RWPE1 (cell line): ENCODE measurements at regions not wholly inside any gene's neighbourhood (a gene's known extent, or its start where the extent isn't known, plus 50 kb on each side); places are given as distances from the start of the nearest gene placed in this dataset.

Source experiments
- CTCF ChIA-PET: fragments of 350-600 bp; sonication (Branson Sonifier 250); formaldehyde crosslinking; extraction: SDS; loops from one replicate; lab custom pipeline; 2021; lab: Yijun Ruan, JAX
- POLR2A ChIA-PET: fragments of 400-600 bp; formaldehyde crosslinking; extraction: SDS; loops from one replicate; lab custom pipeline; 2020; ENCODE audit warnings: antibody characterized with exemption; ENCODE audit not compliant: low non-redundant PET; lab: Yijun Ruan, JAX
- DNase-seq: peaks from one replicate; pipeline ENCODE4 v3.0.0; 2012; ENCODE audit warnings: low spot score
- H3K27ac ChIP-seq: fragments of 450-650 bp; 2 replicates; pipeline ENCODE4 v1.5.1; 2017
- CTCF ChIP-seq: fragments of 450-650 bp; conservative IDR thresholded peaks from 2 replicates; pipeline ENCODE4 v1.5.1; 2017; ENCODE audit warnings: low read depth, mild to moderate bottlenecking

- TF ChIP-seq CTCF: no peak
- DNase-seq: no peak
- no peak overlapping the region for H3K27ac ChIP-seq
- CTCF ChIA-PET: interaction anchor here (0.7 kb wide), 1 partner anchor 166 kb away, joined by 3 read pairs; no protein-coding TSS in a partner anchor
- POLR2A ChIA-PET: no interaction called here
Measured at GRCh38 chr4:153045111-153045982, 109.2 kb downstream of the FHDC1 start.

- ChIA-PET POLR2A (no interaction called here), CTCF (interaction anchor here (0.7 kb wide), 1 partner anchor 24 kb away, joined by 3 read pairs; no protein-coding TSS in a partner anchor)
- DNase-seq: no peak
- no peak overlapping the region for H3K27ac ChIP-seq
- TF ChIP-seq CTCF: no peak
Measured at GRCh38 chr4:153058671-153059060, 122.5 kb downstream of the FHDC1 start.

GRCh38 chr4:153060196-153060595 lies 124.1 kb downstream of the FHDC1 start:
- ChIA-PET CTCF (no interaction called here), POLR2A (no interaction called here)
- DNase-seq: no peak
- no peak for TF ChIP-seq CTCF
- H3K27ac ChIP-seq: no peak overlapping the region

GRCh38 chr4:153061971-153062370 lies 125.8 kb downstream of the FHDC1 start:
- ChIA-PET POLR2A (no interaction called here), CTCF (no interaction called here)

GRCh38 chr4:153062652-153063168 lies 126.6 kb downstream of the FHDC1 start:
- ChIA-PET POLR2A (no interaction called here), CTCF (no interaction called here)
- no peak for DNase-seq
- no peak overlapping the region for H3K27ac ChIP-seq
- no peak for TF ChIP-seq CTCF

More at GRCh38 chr4:153061971-153062370, 125.8 kb downstream of the FHDC1 start:
- no peak overlapping the region for H3K27ac ChIP-seq
- TF ChIP-seq CTCF: no peak
- DNase-seq: no peak

- POLR2A ChIA-PET: no interaction called here
- CTCF ChIA-PET: no interaction called here
- DNase-seq: no peak
- H3K27ac ChIP-seq: no peak overlapping the region
- TF ChIP-seq CTCF: no peak
Measured at GRCh38 chr4:153063490-153063889, 127.4 kb downstream of the FHDC1 start.
